ENCODE measurements at regions not wholly inside any gene's neighbourhood (a gene's known extent, or its start where the extent isn't known, plus 50 kb on each side); places are given as distances from the start of the nearest gene placed in this dataset.

GRCh38 chr7:25382869-25383268 lies 154.6 kb upstream of the NPVF start:
- intact Hi-C loops (cut with DNase I) = no loop called here
- Histone ChIP-seq H3K27me3 (no peaks in the 10 kb centered on the region), H3K4me3 (no peak overlapping the region), H3K36me3 (no peaks in the 10 kb centered on the region), H3K27ac (no peak overlapping the region), H3K4me1 (peaks cover 0 to 25% (median 20%) of the 10 kb centered on the region in 4 donors), H3K9me3 (no peaks in the 10 kb centered on the region)
- DNase-seq = no peak
- TF ChIP-seq POLR2A (IDR thresholded peaks at IDR 0.05) (no peak), EP300 (IDR thresholded peaks at IDR 0.05) (no peak), CTCF (IDR thresholded peaks at IDR 0.05) (no peak), POLR2AphosphoS5 (IDR thresholded peaks at IDR 0.05) (no peak)
- 85% methylated on average over 4 of the region's 4 CpGs for WGBS, 2 donors

GRCh38 chr7:25383402-25383801 lies 155.1 kb upstream of the NPVF start:
- Histone ChIP-seq H3K36me3 (no peaks in the 10 kb centered on the region), H3K27ac (no peak overlapping the region), H3K4me1 (peaks cover 0 to 25% (median 20%) of the 10 kb centered on the region in 4 donors), H3K27me3 (no peaks in the 10 kb centered on the region), H3K9me3 (no peaks in the 10 kb centered on the region), H3K4me3 (no peak overlapping the region)
- intact Hi-C loops (cut with DNase I) = no loop called here
- DNase-seq = no peak
- TF ChIP-seq EP300 (IDR thresholded peaks at IDR 0.05) (no peak), POLR2A (IDR thresholded peaks at IDR 0.05) (no peak), CTCF (IDR thresholded peaks at IDR 0.05) (no peak), POLR2AphosphoS5 (IDR thresholded peaks at IDR 0.05) (no peak)
- WGBS, 2 donors = 82% methylated on average over 2 of the region's 2 CpGs

- no peaks in the 10 kb centered on the region for H3K27me3 ChIP-seq
- no peak overlapping the region for H3K4me3 ChIP-seq
- intact Hi-C loops (cut with DNase I) = no loop called here
- no peak overlapping the region for H3K27ac ChIP-seq
- H3K9me3 ChIP-seq = no peaks in the 10 kb centered on the region
- TF ChIP-seq POLR2A (IDR thresholded peaks at IDR 0.05) = no peak
- no peak for TF ChIP-seq POLR2AphosphoS5 (IDR thresholded peaks at IDR 0.05)
- TF ChIP-seq CTCF (IDR thresholded peaks at IDR 0.05) = no peak
- TF ChIP-seq EP300 (IDR thresholded peaks at IDR 0.05) = no peak
- H3K36me3 ChIP-seq = no peaks in the 10 kb centered on the region
- WGBS, 2 donors = 76 to 83% methylated on average over 7 of the region's 7 CpGs
- DNase-seq = no peak
- H3K4me1 ChIP-seq = peaks cover 0 to 25% (median 20%) of the 10 kb centered on the region in 4 donors
Measured at GRCh38 chr7:25384788-25385505, 156.7 kb upstream of the NPVF start.

- Histone ChIP-seq H3K4me1 (peaks cover 0 to 25% (median 22%) of the 10 kb centered on the region in 4 donors), H3K4me3 (no peak overlapping the region), H3K27ac (peak overlapping the region in 1 of 4 donors; percentile 14), H3K27me3 (no peaks in the 10 kb centered on the region), H3K36me3 (no peaks in the 10 kb centered on the region), H3K9me3 (no peaks in the 10 kb centered on the region)
- TF ChIP-seq EP300 (IDR thresholded peaks at IDR 0.05) = no peak
- TF ChIP-seq POLR2AphosphoS5 (IDR thresholded peaks at IDR 0.05) = no peak
- no peak for TF ChIP-seq CTCF (IDR thresholded peaks at IDR 0.05)
- no peak for TF ChIP-seq POLR2A (IDR thresholded peaks at IDR 0.05)
- no peak for DNase-seq
- WGBS, 2 donors = 89 to 92% methylated on average over 10 of the region's 10 CpGs
- intact Hi-C loops (cut with DNase I) = no loop called here
Measured at GRCh38 chr7:25385506-25386136, 157.3 kb upstream of the NPVF start.

Data from sigmoid colon (tissue), 6 donors.